Liver (tissue), 8 donors: ENCODE measurements at regions not wholly inside any gene's neighbourhood (a gene's known extent, or its start where the extent isn't known, plus 50 kb on each side); places are given as distances from the start of the nearest gene placed in this dataset.

Source experiments
- DNase-seq: peaks from one replicate; pipeline ENCODE4 v3.0.0-alpha.2; 2017; ENCODE audit warnings: low spot score
- H3K27ac ChIP-seq, 2 donors: one replicate each; pipeline ENCODE4 v1.7.0; 2013; ENCODE audit warnings: inconsistent platforms in 2 of 2, low read length in 2 of 2, control low read depth in 1 of 2, low read depth in 1 of 2, mild to moderate bottlenecking in 1 of 2
- H3K27me3 ChIP-seq, 4 donors: one replicate each; pipeline versions ENCODE4 v1.6.1 to v1.7.0; 2013; ENCODE audit warnings: low read length in 3 of 4, inconsistent platforms in 1 of 4, mild to moderate bottlenecking in 1 of 4, moderate library complexity in 1 of 4; ENCODE audit not compliant: control insufficient read depth in 4 of 4, insufficient read depth in 4 of 4
- H3K36me3 ChIP-seq, 4 donors: one replicate each; pipeline versions ENCODE4 v1.6.1 to v1.7.0; 2013; ENCODE audit warnings: low read length in 3 of 4, mild to moderate bottlenecking in 3 of 4, low read depth in 1 of 4, moderate library complexity in 1 of 4; ENCODE audit not compliant: control insufficient read depth in 4 of 4, insufficient read depth in 3 of 4
- H3K4me1 ChIP-seq, 4 donors: one replicate each; pipeline versions ENCODE4 v1.6.1 to v1.7.0; 2013; ENCODE audit warnings: low read length in 3 of 4, mild to moderate bottlenecking in 3 of 4, moderate library complexity in 1 of 4; ENCODE audit not compliant: control insufficient read depth in 4 of 4, insufficient read depth in 4 of 4
- H3K4me3 ChIP-seq, 3 donors: one replicate each; pipeline versions ENCODE4 v1.6.1 to v1.7.0; 2013; ENCODE audit warnings: low read length in 3 of 3, control low read depth in 1 of 3, low read depth in 1 of 3, mild to moderate bottlenecking in 1 of 3
- H3K9ac ChIP-seq, 2 donors: one replicate each; pipeline ENCODE4 v1.7.0; 2013; ENCODE audit warnings: low read length in 2 of 2, mild to moderate bottlenecking in 2 of 2, moderate library complexity in 2 of 2, control low read depth in 1 of 2, low read depth in 1 of 2
- H3K9me3 ChIP-seq, 4 donors: one replicate each; pipeline versions ENCODE4 v1.6.1 to v1.7.0; 2013; ENCODE audit warnings: low read length in 3 of 4; ENCODE audit not compliant: control insufficient read depth in 4 of 4
- FOXA1 ChIP-seq: IDR thresholded peaks from 2 replicates; pipeline ENCODE4 v1.6.1; 2016; ENCODE audit warnings: antibody characterized with exemption
- FOXA2 ChIP-seq: IDR thresholded peaks from 2 replicates; pipeline ENCODE4 v1.6.1; 2016; ENCODE audit warnings: antibody characterized with exemption
- GABPA ChIP-seq, 2 donors: IDR thresholded peaks in 1 of 2; conservative IDR thresholded peaks in 1 of 2; 2 replicates each; pipeline ENCODE4 v1.6.1; 2016; ENCODE audit warnings: antibody characterized with exemption in 2 of 2, mild to moderate bottlenecking in 1 of 2, moderate library complexity in 1 of 2
- HNF4A ChIP-seq, 2 donors: conservative IDR thresholded peaks; 2 replicates each; pipeline ENCODE4 v1.6.1; 2016; ENCODE audit warnings: antibody characterized with exemption in 2 of 2, mild to moderate bottlenecking in 2 of 2
- HNF4G ChIP-seq: IDR thresholded peaks from 2 replicates; pipeline ENCODE4 v1.6.1; 2016; ENCODE audit warnings: antibody characterized with exemption
- JUND ChIP-seq, 2 donors: IDR thresholded peaks; 2 replicates each; pipeline ENCODE4 v1.6.1; 2016; ENCODE audit warnings: antibody characterized with exemption in 2 of 2
- NR2F2 ChIP-seq: IDR thresholded peaks from 2 replicates; pipeline ENCODE4 v1.6.1; 2016; ENCODE audit warnings: antibody characterized with exemption
- RAD21 ChIP-seq, 2 donors: IDR thresholded peaks; 2 replicates each; pipeline ENCODE4 v1.6.1; 2016; ENCODE audit warnings: antibody characterized with exemption in 2 of 2, mild to moderate bottlenecking in 2 of 2
- RXRA ChIP-seq, 2 donors: IDR thresholded peaks; 2 replicates each; pipeline ENCODE4 v1.6.1; 2017 to 2018; ENCODE audit warnings: antibody characterized with exemption in 2 of 2, mild to moderate bottlenecking in 1 of 2
- SP1 ChIP-seq: IDR thresholded peaks from 2 replicates; pipeline ENCODE4 v1.6.1; 2018; ENCODE audit warnings: antibody characterized with exemption, mild to moderate bottlenecking
- TAF1 ChIP-seq: conservative IDR thresholded peaks from 2 replicates; pipeline ENCODE4 v1.6.1; 2016; ENCODE audit warnings: antibody characterized with exemption, mild to moderate bottlenecking
- YY1 ChIP-seq: IDR thresholded peaks from 2 replicates; pipeline ENCODE4 v1.6.1; 2016; ENCODE audit warnings: antibody characterized with exemption, mild to moderate bottlenecking
- ZBTB33 ChIP-seq: IDR thresholded peaks from 2 replicates; pipeline ENCODE4 v1.6.1; 2016; ENCODE audit warnings: antibody characterized with exemption
- WGBS: extraction: QIAGEN DNeasy Blood & Tissue Kit; methylation state at CpG from one replicate; pipeline ENCODE4 v1.1.7; 2013; 5-methylcytosine and 5-hydroxymethylcytosine counted together
- TF ChIP-seq, protein P1 (sequence below): fragments of 150-350 bp; IDR thresholded peaks from 2 replicates; pipeline ENCODE4 v1.5.1; 2017; ENCODE audit warnings: improper control_type of control experiment, low read depth, low read length; ENCODE audit not compliant: missing input control
- TF ChIP-seq, protein P2 (sequence below): IDR thresholded peaks from 2 replicates; pipeline ENCODE4 v1.6.1; 2016; ENCODE audit warnings: antibody characterized with exemption
- TF ChIP-seq, protein P3 (sequence below): IDR thresholded peaks from 2 replicates; pipeline ENCODE4 v1.6.1; 2016; ENCODE audit warnings: antibody characterized with exemption, mild to moderate bottlenecking
- donor health status: healthy.
- donor health status: healthy.
- donor health status: healthy.
- donor health status: healthy.
- donor health status: healthy.

DNA sequence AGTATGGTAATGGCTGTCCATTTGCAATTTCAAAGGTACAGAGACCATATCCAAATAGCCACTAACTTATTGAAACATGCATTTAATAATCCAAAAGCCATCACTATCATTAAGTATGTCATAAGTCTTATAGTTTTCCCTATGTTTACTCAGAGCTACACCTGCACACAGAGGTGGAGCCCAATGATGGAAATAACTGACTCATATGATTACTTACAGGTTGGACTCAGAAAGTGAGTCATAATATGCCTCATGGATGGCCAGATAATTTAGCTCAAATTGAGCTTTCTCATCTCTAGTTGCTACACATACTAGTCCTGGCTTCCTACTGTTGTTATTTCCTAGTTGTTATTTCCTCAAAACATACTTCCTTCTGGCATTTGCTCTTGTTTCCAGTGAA, 104.4 kb upstream of the KHDRBS2 start (continued):
- TF ChIP-seq, protein P1, sequence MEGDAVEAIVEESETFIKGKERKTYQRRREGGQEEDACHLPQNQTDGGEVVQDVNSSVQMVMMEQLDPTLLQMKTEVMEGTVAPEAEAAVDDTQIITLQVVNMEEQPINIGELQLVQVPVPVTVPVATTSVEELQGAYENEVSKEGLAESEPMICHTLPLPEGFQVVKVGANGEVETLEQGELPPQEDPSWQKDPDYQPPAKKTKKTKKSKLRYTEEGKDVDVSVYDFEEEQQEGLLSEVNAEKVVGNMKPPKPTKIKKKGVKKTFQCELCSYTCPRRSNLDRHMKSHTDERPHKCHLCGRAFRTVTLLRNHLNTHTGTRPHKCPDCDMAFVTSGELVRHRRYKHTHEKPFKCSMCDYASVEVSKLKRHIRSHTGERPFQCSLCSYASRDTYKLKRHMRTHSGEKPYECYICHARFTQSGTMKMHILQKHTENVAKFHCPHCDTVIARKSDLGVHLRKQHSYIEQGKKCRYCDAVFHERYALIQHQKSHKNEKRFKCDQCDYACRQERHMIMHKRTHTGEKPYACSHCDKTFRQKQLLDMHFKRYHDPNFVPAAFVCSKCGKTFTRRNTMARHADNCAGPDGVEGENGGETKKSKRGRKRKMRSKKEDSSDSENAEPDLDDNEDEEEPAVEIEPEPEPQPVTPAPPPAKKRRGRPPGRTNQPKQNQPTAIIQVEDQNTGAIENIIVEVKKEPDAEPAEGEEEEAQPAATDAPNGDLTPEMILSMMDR = no peak
- no peak for TF ChIP-seq YY1
- TF ChIP-seq ZBTB33 = no peak

DNA sequence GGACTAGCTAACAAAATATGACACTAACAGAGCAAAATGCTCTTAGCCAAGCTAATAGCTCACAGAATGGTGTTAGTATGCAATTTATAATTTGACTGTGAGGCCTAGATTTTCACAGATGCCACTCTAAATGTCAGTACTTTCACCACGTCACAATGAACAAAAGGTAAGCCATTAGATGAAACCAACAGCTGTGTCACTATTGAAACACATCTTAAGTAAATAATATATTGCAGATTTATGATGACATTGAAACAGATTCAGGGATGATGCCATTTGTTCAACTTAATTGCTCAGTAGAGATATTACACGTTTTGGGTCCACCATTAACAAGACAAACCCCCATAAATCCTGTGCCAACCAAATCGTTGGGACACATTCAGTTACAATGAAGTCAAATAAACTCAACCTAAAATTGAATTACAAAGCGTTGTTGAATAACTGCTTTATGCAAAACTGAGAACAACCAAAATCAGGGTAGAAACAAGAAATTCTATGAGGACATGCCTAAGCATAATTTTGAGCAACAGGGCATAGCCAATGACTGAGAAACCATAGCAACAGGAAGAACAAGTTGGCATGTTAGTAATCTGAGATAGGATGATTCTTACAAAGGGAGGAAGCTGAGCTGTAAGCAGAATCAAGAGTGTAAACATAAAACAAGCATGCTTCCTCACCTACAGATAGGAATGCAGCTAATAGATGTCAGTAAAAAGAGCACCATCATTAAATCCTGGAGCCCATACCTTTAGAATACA, 85.6 kb upstream of the KHDRBS2 start:
- Histone ChIP-seq H3K4me1 (no peaks in the 10 kb centered on the region), H3K27me3 (no peaks in the 10 kb centered on the region), H3K9me3 (no peaks in the 10 kb centered on the region), H3K9ac (no peak overlapping the region), H3K27ac (no peak overlapping the region), H3K4me3 (no peak overlapping the region), H3K36me3 (no peaks in the 10 kb centered on the region)
- WGBS = 53% methylated on average over 4 of the region's 4 CpGs
- TF ChIP-seq, protein P2, sequence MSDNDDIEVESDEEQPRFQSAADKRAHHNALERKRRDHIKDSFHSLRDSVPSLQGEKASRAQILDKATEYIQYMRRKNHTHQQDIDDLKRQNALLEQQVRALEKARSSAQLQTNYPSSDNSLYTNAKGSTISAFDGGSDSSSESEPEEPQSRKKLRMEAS = no peak
- TF ChIP-seq HNF4G (no peak), RXRA (IDR thresholded peaks at IDR 0.05) (no peak), HNF4A (conservative IDR thresholded peaks at IDR 0.05) (no peak), SP1 (no peak), TAF1 (no peak), FOXA1 (no peak), GABPA (IDR thresholded peaks at IDR 0.05 in 1 of 2, conservative IDR thresholded peaks at IDR 0.05 in 1 of 2) (no peak), YY1 (no peak), RAD21 (IDR thresholded peaks at IDR 0.05) (no peak), FOXA2 (no peak), JUND (IDR thresholded peaks at IDR 0.05) (no peak), NR2F2 (no peak)
- TF ChIP-seq, protein P3, sequence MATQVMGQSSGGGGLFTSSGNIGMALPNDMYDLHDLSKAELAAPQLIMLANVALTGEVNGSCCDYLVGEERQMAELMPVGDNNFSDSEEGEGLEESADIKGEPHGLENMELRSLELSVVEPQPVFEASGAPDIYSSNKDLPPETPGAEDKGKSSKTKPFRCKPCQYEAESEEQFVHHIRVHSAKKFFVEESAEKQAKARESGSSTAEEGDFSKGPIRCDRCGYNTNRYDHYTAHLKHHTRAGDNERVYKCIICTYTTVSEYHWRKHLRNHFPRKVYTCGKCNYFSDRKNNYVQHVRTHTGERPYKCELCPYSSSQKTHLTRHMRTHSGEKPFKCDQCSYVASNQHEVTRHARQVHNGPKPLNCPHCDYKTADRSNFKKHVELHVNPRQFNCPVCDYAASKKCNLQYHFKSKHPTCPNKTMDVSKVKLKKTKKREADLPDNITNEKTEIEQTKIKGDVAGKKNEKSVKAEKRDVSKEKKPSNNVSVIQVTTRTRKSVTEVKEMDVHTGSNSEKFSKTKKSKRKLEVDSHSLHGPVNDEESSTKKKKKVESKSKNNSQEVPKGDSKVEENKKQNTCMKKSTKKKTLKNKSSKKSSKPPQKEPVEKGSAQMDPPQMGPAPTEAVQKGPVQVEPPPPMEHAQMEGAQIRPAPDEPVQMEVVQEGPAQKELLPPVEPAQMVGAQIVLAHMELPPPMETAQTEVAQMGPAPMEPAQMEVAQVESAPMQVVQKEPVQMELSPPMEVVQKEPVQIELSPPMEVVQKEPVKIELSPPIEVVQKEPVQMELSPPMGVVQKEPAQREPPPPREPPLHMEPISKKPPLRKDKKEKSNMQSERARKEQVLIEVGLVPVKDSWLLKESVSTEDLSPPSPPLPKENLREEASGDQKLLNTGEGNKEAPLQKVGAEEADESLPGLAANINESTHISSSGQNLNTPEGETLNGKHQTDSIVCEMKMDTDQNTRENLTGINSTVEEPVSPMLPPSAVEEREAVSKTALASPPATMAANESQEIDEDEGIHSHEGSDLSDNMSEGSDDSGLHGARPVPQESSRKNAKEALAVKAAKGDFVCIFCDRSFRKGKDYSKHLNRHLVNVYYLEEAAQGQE = no peak
- TF ChIP-seq, protein P1 = no peak
- DNase-seq = no peak
